ENCODE measurements at regions not wholly inside any gene's neighbourhood (a gene's known extent, or its start where the extent isn't known, plus 50 kb on each side); places are given as distances from the start of the nearest gene placed in this dataset.

DNA sequence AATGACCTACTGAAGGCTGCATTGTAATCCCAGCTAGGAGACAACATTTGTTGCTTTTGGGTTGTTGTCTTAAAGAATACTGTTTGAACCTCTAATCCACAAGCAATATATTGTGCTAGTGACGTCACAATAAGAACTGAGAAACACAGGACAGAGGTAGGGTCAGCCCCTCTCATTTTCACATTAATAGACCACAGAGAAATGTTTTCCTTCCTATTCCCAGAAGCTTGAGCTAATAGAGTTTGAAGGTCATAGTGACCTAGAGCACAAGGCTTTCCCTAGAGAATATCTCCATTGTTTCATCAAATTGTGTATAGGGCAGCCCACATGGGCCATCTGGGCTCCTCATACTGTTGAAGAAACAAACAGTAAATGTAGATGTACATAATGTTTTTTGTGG, 300.9 kb upstream of the AKR1E2 start:
- TF ChIP-seq CTCF (IDR thresholded peaks at IDR 0.05; ENCODE audit: low read depth, low read length, poor library complexity, severe bottlenecking) (no peak), EZH2phosphoT487 (IDR thresholded peaks at IDR 0.05; ENCODE audit: borderline replicate concordance, low read length) (no peak)
